ENCODE measurements at regions not wholly inside any gene's neighbourhood (a gene's known extent, or its start where the extent isn't known, plus 50 kb on each side); places are given as distances from the start of the nearest gene placed in this dataset.

- H2BK5ac ChIP-seq (ENCODE audit: low read depth, low read length, poor library complexity): no peak overlapping the region
- H3K23ac ChIP-seq (ENCODE audit: low read length): no peak overlapping the region
- H3K4me2 ChIP-seq (ENCODE audit: low read length): no peak overlapping the region
- no peak overlapping the region for H2BK12ac ChIP-seq (ENCODE audit: low read length)
- no peak overlapping the region for H2BK120ac ChIP-seq (ENCODE audit: insufficient read depth, low read length, poor library complexity)
- no peaks in the 10 kb centered on the region for H3K36me3 ChIP-seq (ENCODE audit: control insufficient read depth in 1 of 2, insufficient read depth in 2 of 2, low read length in 2 of 2)
- H3K9me3 ChIP-seq (ENCODE audit: insufficient read depth, low read depth, low read length): no peaks in the 10 kb centered on the region
- no CpG with 5 or more reads among the region's 4 CpGs for WGBS (ENCODE audit: extremely low coverage, insufficient coverage, insufficient read length)
- no peak overlapping the region for H3K27ac ChIP-seq (ENCODE audit: low read depth, low read length)
- no peaks in the 10 kb centered on the region for H3K79me1 ChIP-seq (ENCODE audit: low read length)
- no peak for DNase-seq
- H3K9ac ChIP-seq (ENCODE audit: low read length): no peak overlapping the region
- no peak overlapping the region for H3K4ac ChIP-seq (ENCODE audit: low read depth, low read length)
- no peak overlapping the region for H4K91ac ChIP-seq (ENCODE audit: low read depth, low read length)
- H3K4me1 ChIP-seq (ENCODE audit: control insufficient read depth in 1 of 2, insufficient read depth in 2 of 2, low read length in 2 of 2): no peaks in the 10 kb centered on the region
- no peak overlapping the region for H2AFZ ChIP-seq (ENCODE audit: insufficient read depth, low read length, poor library complexity)
- H4K12ac ChIP-seq (ENCODE audit: low read depth, low read length): no peak overlapping the region
- H3K18ac ChIP-seq (ENCODE audit: low read length): no peak overlapping the region
- H3K14ac ChIP-seq (ENCODE audit: low read length): no peak overlapping the region
- H3K27me3 ChIP-seq (ENCODE audit: insufficient read depth, low read length): no peaks in the 10 kb centered on the region
- no peak overlapping the region for H4K8ac ChIP-seq (ENCODE audit: low read depth, low read length)
- H2AK5ac ChIP-seq (ENCODE audit: low read length): no peak overlapping the region
- H3K4me3 ChIP-seq (ENCODE audit: low read depth, low read length): no peak overlapping the region
- H3K79me2 ChIP-seq (ENCODE audit: control insufficient read depth, insufficient read depth, low read length, poor library complexity): no peaks in the 10 kb centered on the region
Observed at GRCh38 chr14:53711205-53711604, 245.4 kb downstream of the BMP4 start.

GRCh38 chr14:53710615-53711014 lies 246.0 kb downstream of the BMP4 start:
- Histone ChIP-seq H3K4me1 (ENCODE audit: control insufficient read depth in 1 of 2, insufficient read depth in 2 of 2, low read length in 2 of 2) (no peaks in the 10 kb centered on the region), H3K14ac (ENCODE audit: low read length) (no peak overlapping the region), H3K36me3 (ENCODE audit: control insufficient read depth in 1 of 2, insufficient read depth in 2 of 2, low read length in 2 of 2) (no peaks in the 10 kb centered on the region), H4K91ac (ENCODE audit: low read depth, low read length) (no peak overlapping the region), H3K79me2 (ENCODE audit: control insufficient read depth, insufficient read depth, low read length, poor library complexity) (no peaks in the 10 kb centered on the region), H2AFZ (ENCODE audit: insufficient read depth, low read length, poor library complexity) (no peak overlapping the region), H2AK5ac (ENCODE audit: low read length) (no peak overlapping the region), H2BK5ac (ENCODE audit: low read depth, low read length, poor library complexity) (no peak overlapping the region), H3K27ac (ENCODE audit: low read depth, low read length) (no peak overlapping the region), H3K4me2 (ENCODE audit: low read length) (no peak overlapping the region), H4K8ac (ENCODE audit: low read depth, low read length) (no peak overlapping the region), H3K9ac (ENCODE audit: low read length) (no peak overlapping the region), H3K27me3 (ENCODE audit: insufficient read depth, low read length) (no peaks in the 10 kb centered on the region), H3K4ac (ENCODE audit: low read depth, low read length) (no peak overlapping the region), H2BK12ac (ENCODE audit: low read length) (no peak overlapping the region), H3K18ac (ENCODE audit: low read length) (no peak overlapping the region), H3K23ac (ENCODE audit: low read length) (no peak overlapping the region), H4K12ac (ENCODE audit: low read depth, low read length) (no peak overlapping the region), H3K9me3 (ENCODE audit: insufficient read depth, low read depth, low read length) (no peaks in the 10 kb centered on the region), H2BK120ac (ENCODE audit: insufficient read depth, low read length, poor library complexity) (no peak overlapping the region), H3K79me1 (ENCODE audit: low read length) (no peaks in the 10 kb centered on the region), H3K4me3 (ENCODE audit: low read depth, low read length) (no peak overlapping the region)
- WGBS (ENCODE audit: extremely low coverage, insufficient coverage, insufficient read length): no CpG with 5 or more reads among the region's 4 CpGs
- no peak for DNase-seq

- Histone ChIP-seq H4K91ac (ENCODE audit: low read depth, low read length) (no peak overlapping the region), H3K4ac (ENCODE audit: low read depth, low read length) (no peak overlapping the region), H2AFZ (ENCODE audit: insufficient read depth, low read length, poor library complexity) (no peak overlapping the region), H3K27ac (ENCODE audit: low read depth, low read length) (no peak overlapping the region), H2AK5ac (ENCODE audit: low read length) (no peak overlapping the region), H3K79me2 (ENCODE audit: control insufficient read depth, insufficient read depth, low read length, poor library complexity) (no peaks in the 10 kb centered on the region), H3K4me3 (ENCODE audit: low read depth, low read length) (no peak overlapping the region), H2BK12ac (ENCODE audit: low read length) (no peak overlapping the region), H4K12ac (ENCODE audit: low read depth, low read length) (no peak overlapping the region), H3K79me1 (ENCODE audit: low read length) (no peaks in the 10 kb centered on the region), H3K36me3 (ENCODE audit: control insufficient read depth in 1 of 2, insufficient read depth in 2 of 2, low read length in 2 of 2) (no peaks in the 10 kb centered on the region), H3K9me3 (ENCODE audit: insufficient read depth, low read depth, low read length) (no peaks in the 10 kb centered on the region), H3K4me2 (ENCODE audit: low read length) (no peak overlapping the region), H3K23ac (ENCODE audit: low read length) (no peak overlapping the region), H3K18ac (ENCODE audit: low read length) (no peak overlapping the region), H3K27me3 (ENCODE audit: insufficient read depth, low read length) (no peaks in the 10 kb centered on the region), H3K9ac (ENCODE audit: low read length) (no peak overlapping the region), H3K14ac (ENCODE audit: low read length) (no peak overlapping the region), H3K4me1 (ENCODE audit: control insufficient read depth in 1 of 2, insufficient read depth in 2 of 2, low read length in 2 of 2) (no peaks in the 10 kb centered on the region), H2BK5ac (ENCODE audit: low read depth, low read length, poor library complexity) (no peak overlapping the region), H2BK120ac (ENCODE audit: insufficient read depth, low read length, poor library complexity) (no peak overlapping the region), H4K8ac (ENCODE audit: low read depth, low read length) (no peak overlapping the region)
- no peak for DNase-seq
- WGBS (ENCODE audit: extremely low coverage, insufficient coverage, insufficient read length): no CpG with 5 or more reads among the region's 3 CpGs
Observed at GRCh38 chr14:53709381-53709780, 247.2 kb downstream of the BMP4 start.

GRCh38 chr14:53703457-53703856 lies 253.2 kb downstream of the BMP4 start:
- Histone ChIP-seq H4K12ac (ENCODE audit: low read depth, low read length) (no peak overlapping the region), H3K4ac (ENCODE audit: low read depth, low read length) (no peak overlapping the region), H3K4me1 (ENCODE audit: control insufficient read depth in 1 of 2, insufficient read depth in 2 of 2, low read length in 2 of 2) (no peaks in the 10 kb centered on the region), H3K18ac (ENCODE audit: low read length) (no peak overlapping the region), H4K8ac (ENCODE audit: low read depth, low read length) (no peak overlapping the region), H3K27me3 (ENCODE audit: insufficient read depth, low read length) (no peaks in the 10 kb centered on the region), H3K23ac (ENCODE audit: low read length) (no peak overlapping the region), H3K9me3 (ENCODE audit: insufficient read depth, low read depth, low read length) (no peaks in the 10 kb centered on the region), H3K4me3 (ENCODE audit: low read depth, low read length) (no peak overlapping the region), H3K36me3 (ENCODE audit: control insufficient read depth in 1 of 2, insufficient read depth in 2 of 2, low read length in 2 of 2) (no peaks in the 10 kb centered on the region), H3K79me2 (ENCODE audit: control insufficient read depth, insufficient read depth, low read length, poor library complexity) (no peaks in the 10 kb centered on the region), H3K9ac (ENCODE audit: low read length) (no peak overlapping the region), H2BK5ac (ENCODE audit: low read depth, low read length, poor library complexity) (no peak overlapping the region), H4K91ac (ENCODE audit: low read depth, low read length) (no peak overlapping the region), H3K4me2 (ENCODE audit: low read length) (no peak overlapping the region), H2AK5ac (ENCODE audit: low read length) (no peak overlapping the region), H3K79me1 (ENCODE audit: low read length) (no peaks in the 10 kb centered on the region), H3K14ac (ENCODE audit: low read length) (no peak overlapping the region), H2BK12ac (ENCODE audit: low read length) (no peak overlapping the region), H2AFZ (ENCODE audit: insufficient read depth, low read length, poor library complexity) (no peak overlapping the region), H3K27ac (ENCODE audit: low read depth, low read length) (no peak overlapping the region), H2BK120ac (ENCODE audit: insufficient read depth, low read length, poor library complexity) (no peak overlapping the region)
- no peak for DNase-seq
